ENCODE measurements at regions not wholly inside any gene's neighbourhood (a gene's known extent, or its start where the extent isn't known, plus 50 kb on each side); places are given as distances from the start of the nearest gene placed in this dataset.

- H3K9ac ChIP-seq: no peak overlapping the region
- no peaks in the 10 kb centered on the region for H4K20me1 ChIP-seq (ENCODE audit: insufficient read depth)
- no peaks in the 10 kb centered on the region for H3K79me2 ChIP-seq (ENCODE audit: insufficient read depth, low read depth)
- no peak overlapping the region for H2AFZ ChIP-seq (ENCODE audit: low read depth)
- H3K4me1 ChIP-seq (ENCODE audit: low read depth, poor library complexity, severe bottlenecking): no peaks in the 10 kb centered on the region
- no peaks in the 10 kb centered on the region for H3K36me3 ChIP-seq (ENCODE audit: insufficient read depth)
- no peaks in the 10 kb centered on the region for H3K27me3 ChIP-seq (ENCODE audit: insufficient read depth, low read depth)
- TF ChIP-seq CTCF (conservative IDR thresholded peaks at IDR 0.05; ENCODE audit: low read depth, low read length): no peak
- no peak overlapping the region for H3K4me2 ChIP-seq
- no peak overlapping the region for H3K4me3 ChIP-seq (IDR thresholded peaks at IDR 0.05; ENCODE audit: insufficient read depth, low read depth, low read length)
- H3K27ac ChIP-seq: no peak overlapping the region
Observed at GRCh38 chr7:149707448-149707886, 65.9 kb downstream of the ZNF467 start.

- Histone ChIP-seq H3K4me3 (IDR thresholded peaks at IDR 0.05; ENCODE audit: insufficient read depth, low read depth, low read length) (no peak overlapping the region), H3K4me2 (no peak overlapping the region), H2AFZ (ENCODE audit: low read depth) (no peak overlapping the region), H3K9ac (no peak overlapping the region), H3K27ac (no peak overlapping the region), H3K27me3 (ENCODE audit: insufficient read depth, low read depth) (no peaks in the 10 kb centered on the region), H4K20me1 (ENCODE audit: insufficient read depth) (no peaks in the 10 kb centered on the region), H3K79me2 (ENCODE audit: insufficient read depth, low read depth) (no peaks in the 10 kb centered on the region), H3K4me1 (ENCODE audit: low read depth, poor library complexity, severe bottlenecking) (no peaks in the 10 kb centered on the region), H3K36me3 (ENCODE audit: insufficient read depth) (no peaks in the 10 kb centered on the region)
- TF ChIP-seq CTCF (conservative IDR thresholded peaks at IDR 0.05; ENCODE audit: low read depth, low read length): no peak
Observed at GRCh38 chr7:149706398-149706797, 67.0 kb downstream of the ZNF467 start.

GRCh38 chr7:149704507-149704906, 68.9 kb downstream of the ZNF467 start:
- H3K4me2 ChIP-seq: no peak overlapping the region
- no peaks in the 10 kb centered on the region for H3K36me3 ChIP-seq (ENCODE audit: insufficient read depth)
- H2AFZ ChIP-seq (ENCODE audit: low read depth): no peak overlapping the region
- TF ChIP-seq CTCF (conservative IDR thresholded peaks at IDR 0.05; ENCODE audit: low read depth, low read length): no peak
- H3K27ac ChIP-seq: no peak overlapping the region
- no peak overlapping the region for H3K4me3 ChIP-seq (IDR thresholded peaks at IDR 0.05; ENCODE audit: insufficient read depth, low read depth, low read length)
- no peaks in the 10 kb centered on the region for H4K20me1 ChIP-seq (ENCODE audit: insufficient read depth)
- H3K4me1 ChIP-seq (ENCODE audit: low read depth, poor library complexity, severe bottlenecking): no peaks in the 10 kb centered on the region
- no peaks in the 10 kb centered on the region for H3K27me3 ChIP-seq (ENCODE audit: insufficient read depth, low read depth)
- no peaks in the 10 kb centered on the region for H3K79me2 ChIP-seq (ENCODE audit: insufficient read depth, low read depth)
- no peak overlapping the region for H3K9ac ChIP-seq

- no peaks in the 10 kb centered on the region for H3K4me1 ChIP-seq (ENCODE audit: low read depth, poor library complexity, severe bottlenecking)
- no peak overlapping the region for H3K27ac ChIP-seq
- no peak for TF ChIP-seq CTCF (conservative IDR thresholded peaks at IDR 0.05; ENCODE audit: low read depth, low read length)
- no peak overlapping the region for H3K4me3 ChIP-seq (IDR thresholded peaks at IDR 0.05; ENCODE audit: insufficient read depth, low read depth, low read length)
- no peak overlapping the region for H2AFZ ChIP-seq (ENCODE audit: low read depth)
- no peaks in the 10 kb centered on the region for H3K27me3 ChIP-seq (ENCODE audit: insufficient read depth, low read depth)
- H3K9ac ChIP-seq: no peak overlapping the region
- no peak overlapping the region for H3K4me2 ChIP-seq
- no peaks in the 10 kb centered on the region for H4K20me1 ChIP-seq (ENCODE audit: insufficient read depth)
- no peaks in the 10 kb centered on the region for H3K36me3 ChIP-seq (ENCODE audit: insufficient read depth)
- no peaks in the 10 kb centered on the region for H3K79me2 ChIP-seq (ENCODE audit: insufficient read depth, low read depth)
Observed at GRCh38 chr7:149703044-149703650, 70.2 kb downstream of the ZNF467 start.
